Hepatocyte (in vitro differentiated cells): ENCODE measurements at regions not wholly inside any gene's neighbourhood (a gene's known extent, or its start where the extent isn't known, plus 50 kb on each side); places are given as distances from the start of the nearest gene placed in this dataset.
"Not testable (repeated sequence)": the region's sequence is repeated elsewhere in the genome, so short reads cannot be mapped to it uniquely, and the experiment has no call there.

Experiments
- DNase-seq: peaks from one replicate; pipeline ENCODE4 v3.0.0-alpha.2; 2016; ENCODE audit warnings: low spot score
- H2AFZ ChIP-seq: fragments of 200-600 bp; sonication (generic); 2 replicates; pipeline ENCODE4 v1.6.0; 2016; ENCODE audit warnings: antibody characterized with exemption, mild to moderate bottlenecking
- H3K27ac ChIP-seq: fragments of 200-600 bp; sonication (generic); 2 replicates; pipeline ENCODE4 v1.5.1; 2016; ENCODE audit warnings: mild to moderate bottlenecking
- H3K27me3 ChIP-seq: fragments of 200-600 bp; sonication (generic); 2 replicates; pipeline ENCODE4 v1.6.1; 2016
- H3K36me3 ChIP-seq: fragments of 200-600 bp; sonication (generic); replicated peaks from 2 replicates; pipeline ENCODE4 v1.5.1; 2016; ENCODE audit warnings: low read depth; ENCODE audit not compliant: insufficient read depth
- H3K4me1 ChIP-seq: fragments of 200-600 bp; sonication (generic); 2 replicates; pipeline ENCODE4 v1.5.1; 2016; ENCODE audit warnings: mild to moderate bottlenecking, moderate library complexity; ENCODE audit not compliant: insufficient read depth
- H3K4me2 ChIP-seq: fragments of 200-600 bp; sonication (generic); 2 replicates; pipeline ENCODE4 v1.6.0; 2016
- H3K4me3 ChIP-seq: fragments of 200-600 bp; sonication (generic); 2 replicates; pipeline ENCODE4 v1.5.1; 2016; ENCODE audit warnings: mild to moderate bottlenecking
- H3K79me2 ChIP-seq: fragments of 200-600 bp; sonication (generic); 2 replicates; pipeline ENCODE4 v1.6.0; 2017; ENCODE audit warnings: mild to moderate bottlenecking
- H3K9me2 ChIP-seq: fragments of 200-600 bp; sonication (generic); replicated peaks from 2 replicates; pipeline ENCODE4 v1.6.0; 2017; ENCODE audit warnings: mild to moderate bottlenecking; ENCODE audit not compliant: insufficient read depth
- H3K9me3 ChIP-seq: fragments of 200-600 bp; sonication (generic); 2 replicates; pipeline ENCODE4 v1.5.1; 2016; ENCODE audit warnings: low read depth, mild to moderate bottlenecking
- H4K20me1 ChIP-seq: fragments of 200-600 bp; sonication (generic); 2 replicates; pipeline ENCODE4 v1.6.0; 2016; ENCODE audit warnings: mild to moderate bottlenecking; ENCODE audit not compliant: insufficient read depth, poor library complexity, severe bottlenecking
- EZH2 ChIP-seq: fragments of 200-600 bp; sonication (generic); IDR thresholded peaks from 2 replicates; pipeline ENCODE4 v1.6.1; 2016; ENCODE audit warnings: antibody characterized with exemption, mild to moderate bottlenecking, borderline replicate concordance
- EZH2phosphoT487 ChIP-seq: fragments of 200-600 bp; sonication (generic); IDR thresholded peaks from one replicate; pipeline ENCODE4 v1.6.1; 2018; ENCODE audit warnings: antibody characterized with exemption, mild to moderate bottlenecking, low read depth, moderate library complexity; ENCODE audit not compliant: unreplicated experiment, severe bottlenecking
- WGBS: methylation state at CpG from one replicate; pipeline ENCODE4 v1.1.6; 2016; ENCODE audit warnings: low lambda C conversion rate; ENCODE audit errors: missing lambda C conversion rate; 5-methylcytosine and 5-hydroxymethylcytosine counted together
- TF ChIP-seq, protein P1 (sequence below): fragments of 200-600 bp; sonication (generic); IDR thresholded peaks from 2 replicates; pipeline ENCODE4 v1.5.1; 2016; ENCODE audit warnings: antibody characterized with exemption, mild to moderate bottlenecking; ENCODE audit not compliant: poor library complexity

DNA sequence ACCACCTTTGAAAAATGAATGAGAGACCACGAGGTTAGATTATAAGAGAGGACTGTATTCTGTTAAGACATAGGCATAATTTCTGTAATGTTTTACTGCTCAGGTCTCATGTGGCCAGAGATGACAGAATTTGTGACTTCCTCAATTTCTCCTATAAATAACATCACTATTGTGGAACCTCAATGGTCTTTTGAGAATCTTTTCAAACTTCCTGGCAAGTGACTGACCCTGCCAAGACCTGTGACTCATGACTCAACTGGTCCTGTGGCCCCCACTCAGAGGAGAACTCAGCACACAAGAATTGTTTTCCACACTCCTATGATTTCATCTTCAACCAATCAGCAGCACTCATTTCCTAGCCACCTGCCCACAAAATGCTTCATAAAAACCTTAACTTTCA, 508.2 kb upstream of the ATP2B1 start:
- DNase-seq: no peak
- no peak overlapping the region for H2AFZ ChIP-seq
- no peaks in the 10 kb centered on the region for H4K20me1 ChIP-seq
- no peak overlapping the region for H3K27ac ChIP-seq
- H3K4me2 ChIP-seq: no peak overlapping the region
- no peak overlapping the region for H3K4me3 ChIP-seq
- no peaks in the 10 kb centered on the region for H3K79me2 ChIP-seq
- no peaks in the 10 kb centered on the region for H3K9me3 ChIP-seq
- 77% methylated on average over 1 of the region's 1 CpG for WGBS
- H3K27me3 ChIP-seq: no peaks in the 10 kb centered on the region
- TF ChIP-seq EZH2: no peak
- TF ChIP-seq EZH2phosphoT487: no peak
- TF ChIP-seq, protein P1, sequence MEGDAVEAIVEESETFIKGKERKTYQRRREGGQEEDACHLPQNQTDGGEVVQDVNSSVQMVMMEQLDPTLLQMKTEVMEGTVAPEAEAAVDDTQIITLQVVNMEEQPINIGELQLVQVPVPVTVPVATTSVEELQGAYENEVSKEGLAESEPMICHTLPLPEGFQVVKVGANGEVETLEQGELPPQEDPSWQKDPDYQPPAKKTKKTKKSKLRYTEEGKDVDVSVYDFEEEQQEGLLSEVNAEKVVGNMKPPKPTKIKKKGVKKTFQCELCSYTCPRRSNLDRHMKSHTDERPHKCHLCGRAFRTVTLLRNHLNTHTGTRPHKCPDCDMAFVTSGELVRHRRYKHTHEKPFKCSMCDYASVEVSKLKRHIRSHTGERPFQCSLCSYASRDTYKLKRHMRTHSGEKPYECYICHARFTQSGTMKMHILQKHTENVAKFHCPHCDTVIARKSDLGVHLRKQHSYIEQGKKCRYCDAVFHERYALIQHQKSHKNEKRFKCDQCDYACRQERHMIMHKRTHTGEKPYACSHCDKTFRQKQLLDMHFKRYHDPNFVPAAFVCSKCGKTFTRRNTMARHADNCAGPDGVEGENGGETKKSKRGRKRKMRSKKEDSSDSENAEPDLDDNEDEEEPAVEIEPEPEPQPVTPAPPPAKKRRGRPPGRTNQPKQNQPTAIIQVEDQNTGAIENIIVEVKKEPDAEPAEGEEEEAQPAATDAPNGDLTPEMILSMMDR: no peak
- no peaks in the 10 kb centered on the region for H3K36me3 ChIP-seq
- no peaks in the 10 kb centered on the region for H3K4me1 ChIP-seq
- H3K9me2 ChIP-seq: no peaks in the 10 kb centered on the region

DNA sequence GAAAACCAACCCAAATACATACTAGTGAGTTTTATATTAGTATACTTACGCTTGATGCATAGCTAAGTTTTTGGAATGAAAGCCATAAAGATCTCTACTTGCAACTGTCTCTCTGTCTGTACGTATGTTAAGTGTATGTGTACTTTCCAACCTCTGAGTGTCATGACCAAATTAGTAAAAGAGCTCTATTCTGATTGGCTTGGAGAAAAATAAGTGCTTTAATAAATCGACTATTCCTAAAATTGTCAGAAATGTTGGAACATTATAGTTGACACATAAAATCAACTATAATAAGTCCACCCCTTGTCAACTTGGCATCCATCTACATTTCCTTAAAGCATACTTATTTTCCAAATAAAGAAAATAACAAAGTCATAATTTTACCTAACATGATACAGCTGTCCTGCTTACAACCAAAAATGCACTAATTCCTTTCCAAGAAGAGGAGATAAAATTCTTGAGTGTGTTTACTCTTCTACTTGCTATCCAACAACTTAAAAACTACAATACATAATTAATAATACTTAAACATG, 507.4 kb upstream of the ATP2B1 start:
- no peaks in the 10 kb centered on the region for H3K9me2 ChIP-seq
- WGBS: 90% methylated on average over 3 of the region's 3 CpGs
- TF ChIP-seq EZH2 (no peak), EZH2phosphoT487 (no peak)
- TF ChIP-seq, protein P1: no peak
- no peaks in the 10 kb centered on the region for H4K20me1 ChIP-seq
- H3K4me2 ChIP-seq: no peak overlapping the region
- H3K4me1 ChIP-seq: no peaks in the 10 kb centered on the region
- no peaks in the 10 kb centered on the region for H3K79me2 ChIP-seq
- H3K9me3 ChIP-seq: no peaks in the 10 kb centered on the region
- no peak overlapping the region for H3K4me3 ChIP-seq
- H3K27me3 ChIP-seq: no peaks in the 10 kb centered on the region
- no peaks in the 10 kb centered on the region for H3K36me3 ChIP-seq
- no peak for DNase-seq
- no peak overlapping the region for H2AFZ ChIP-seq
- no peak overlapping the region for H3K27ac ChIP-seq

DNA sequence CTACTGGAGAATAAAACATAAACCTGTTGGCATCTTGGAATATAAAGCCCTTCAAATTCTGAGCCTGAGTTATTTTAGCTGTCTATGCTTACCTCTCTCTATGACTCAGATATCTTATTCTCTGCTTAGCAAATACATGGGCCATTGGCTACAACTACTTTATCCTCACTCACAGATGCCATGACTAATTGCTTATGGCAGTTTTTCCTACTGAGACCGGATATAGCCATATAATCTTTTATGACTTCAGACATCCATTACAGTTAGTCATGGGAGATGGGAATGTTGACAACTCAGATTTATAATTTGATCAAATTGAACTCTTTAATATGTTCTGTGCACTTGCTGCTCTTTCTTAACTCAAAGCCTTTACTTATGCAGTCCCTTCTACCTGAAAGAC, 502.4 kb upstream of the ATP2B1 start:
- DNase-seq: peak; percentile 19
- no peak overlapping the region for H3K27ac ChIP-seq
- H3K4me3 ChIP-seq: no peak overlapping the region
- no peaks in the 10 kb centered on the region for H3K27me3 ChIP-seq
- H3K9me3 ChIP-seq: no peaks in the 10 kb centered on the region
- H3K36me3 ChIP-seq: no peaks in the 10 kb centered on the region
- H4K20me1 ChIP-seq: no peaks in the 10 kb centered on the region
- 61% methylated on average over 1 of the region's 1 CpG for WGBS
- no peaks in the 10 kb centered on the region for H3K9me2 ChIP-seq
- H3K79me2 ChIP-seq: no peaks in the 10 kb centered on the region
- no peak overlapping the region for H3K4me2 ChIP-seq
- TF ChIP-seq, protein P1: no peak
- TF ChIP-seq EZH2phosphoT487 (no peak), EZH2 (no peak)
- no peaks in the 10 kb centered on the region for H3K4me1 ChIP-seq
- no peak overlapping the region for H2AFZ ChIP-seq

DNA sequence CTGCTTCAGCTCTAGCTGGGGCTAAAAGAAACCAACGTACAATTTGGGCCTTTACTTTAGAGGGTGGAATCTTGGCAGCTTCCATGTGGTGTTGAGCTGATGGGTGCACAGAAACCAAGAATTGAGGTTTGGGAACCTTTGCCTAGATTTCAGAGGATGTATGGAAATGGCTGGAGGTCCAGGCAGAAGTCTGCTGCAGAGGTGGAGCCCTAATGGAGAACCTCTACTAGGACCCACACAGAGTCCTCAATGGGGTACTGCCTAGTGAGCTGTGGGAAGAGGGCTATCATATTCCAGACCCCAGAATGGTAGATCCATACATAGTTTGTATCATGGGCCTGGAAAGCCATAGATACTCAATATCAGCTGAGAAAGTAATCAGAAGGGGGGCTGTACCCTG, 500.4 kb upstream of the ATP2B1 start:
- Histone ChIP-seq H3K9me3 (no peaks in the 10 kb centered on the region), H3K27me3 (no peaks in the 10 kb centered on the region), H3K4me2 (no peak overlapping the region), H3K79me2 (no peaks in the 10 kb centered on the region), H3K4me3 (no peak overlapping the region), H3K4me1 (no peaks in the 10 kb centered on the region), H3K27ac (no peak overlapping the region), H2AFZ (no peak overlapping the region), H3K9me2 (no peaks in the 10 kb centered on the region), H3K36me3 (no peaks in the 10 kb centered on the region), H4K20me1 (no peaks in the 10 kb centered on the region)
- TF ChIP-seq, protein P1: no peak
- TF ChIP-seq EZH2 (no peak), EZH2phosphoT487 (no peak)
- DNase-seq: no peak
- WGBS: 84% methylated on average over 1 of the region's 1 CpG

DNA sequence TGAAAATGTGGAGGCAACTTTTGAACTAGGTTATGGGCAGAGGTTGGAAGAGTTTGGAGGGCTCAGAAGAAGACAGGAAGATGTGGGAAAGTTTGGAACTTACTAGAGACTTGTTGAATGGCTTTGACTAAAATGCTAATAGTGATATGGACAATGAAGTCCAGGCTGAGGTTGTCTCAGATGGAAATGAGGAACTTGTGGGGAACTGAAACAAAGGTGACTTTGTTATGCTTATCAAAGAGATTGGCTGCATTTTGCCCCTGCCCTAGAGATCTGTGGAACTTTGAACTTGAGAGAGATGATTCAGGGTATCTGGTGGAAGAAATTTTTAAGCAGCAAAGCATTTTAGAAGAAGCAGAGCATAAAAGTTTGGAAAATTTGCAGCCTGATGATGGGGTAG, 499.7 kb upstream of the ATP2B1 start:
- not testable (repeated sequence) for H3K79me2 ChIP-seq, H3K9me3 ChIP-seq, H3K4me3 ChIP-seq, H3K9me2 ChIP-seq, H2AFZ ChIP-seq, DNase-seq, H3K4me2 ChIP-seq, H3K36me3 ChIP-seq, H4K20me1 ChIP-seq, H3K27me3 ChIP-seq, H3K27ac ChIP-seq, H3K4me1 ChIP-seq
